ENCODE measurements at regions not wholly inside any gene's neighbourhood (a gene's known extent, or its start where the extent isn't known, plus 50 kb on each side); places are given as distances from the start of the nearest gene placed in this dataset.

DNA sequence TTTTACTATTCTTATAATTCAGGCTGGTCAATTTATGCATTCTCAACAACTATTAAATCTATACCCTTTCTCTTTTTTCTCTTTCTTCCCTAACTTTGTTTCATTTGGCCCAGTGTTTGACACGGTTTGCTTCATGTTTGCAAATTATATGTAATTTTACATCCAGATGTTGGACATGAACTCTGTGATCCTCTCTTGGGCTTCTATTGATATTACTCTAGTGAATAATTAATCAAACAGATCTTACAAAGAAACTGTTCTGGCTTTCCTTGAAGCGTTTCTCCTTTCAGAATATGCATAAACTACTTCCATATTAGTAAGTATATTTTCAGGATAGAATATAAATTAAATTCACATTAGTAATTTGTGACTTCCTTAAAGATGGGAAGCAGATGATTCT lies 225.1 kb upstream of the TMEFF2 start:
- no peak for TF ChIP-seq GMEB1 (CRISPR knock-in tag; IDR thresholded peaks at IDR 0.05; ENCODE audit: borderline replicate concordance)
- TF ChIP-seq ZNF501 (CRISPR knock-in tag; IDR thresholded peaks at IDR 0.05), result no peak
- TF ChIP-seq TBP (CRISPR knock-in tag; IDR thresholded peaks at IDR 0.05), result no peak
- TF ChIP-seq ZNF766 (CRISPR knock-in tag; IDR thresholded peaks at IDR 0.05; ENCODE audit: borderline replicate concordance), result no peak
- no peak for TF ChIP-seq ATRX (CRISPR knock-in tag; IDR thresholded peaks at IDR 0.05; ENCODE audit: borderline replicate concordance)
- no peak for TF ChIP-seq SMAD3 (CRISPR knock-in tag; IDR thresholded peaks at IDR 0.05)
- no peak for TF ChIP-seq SMARCE1 (IDR thresholded peaks at IDR 0.05; ENCODE audit: borderline replicate concordance)
- no peak for TF ChIP-seq USF2 (IDR thresholded peaks at IDR 0.05; ENCODE audit: low read depth, low read length)
- TF ChIP-seq USF2 (CRISPR knock-in tag; IDR thresholded peaks at IDR 0.05; ENCODE audit: borderline replicate concordance), result no peak
- no peak for TF ChIP-seq ZBTB8A (CRISPR knock-in tag; IDR thresholded peaks at IDR 0.05; ENCODE audit: borderline replicate concordance, low read depth)
- TF ChIP-seq, protein P1, sequence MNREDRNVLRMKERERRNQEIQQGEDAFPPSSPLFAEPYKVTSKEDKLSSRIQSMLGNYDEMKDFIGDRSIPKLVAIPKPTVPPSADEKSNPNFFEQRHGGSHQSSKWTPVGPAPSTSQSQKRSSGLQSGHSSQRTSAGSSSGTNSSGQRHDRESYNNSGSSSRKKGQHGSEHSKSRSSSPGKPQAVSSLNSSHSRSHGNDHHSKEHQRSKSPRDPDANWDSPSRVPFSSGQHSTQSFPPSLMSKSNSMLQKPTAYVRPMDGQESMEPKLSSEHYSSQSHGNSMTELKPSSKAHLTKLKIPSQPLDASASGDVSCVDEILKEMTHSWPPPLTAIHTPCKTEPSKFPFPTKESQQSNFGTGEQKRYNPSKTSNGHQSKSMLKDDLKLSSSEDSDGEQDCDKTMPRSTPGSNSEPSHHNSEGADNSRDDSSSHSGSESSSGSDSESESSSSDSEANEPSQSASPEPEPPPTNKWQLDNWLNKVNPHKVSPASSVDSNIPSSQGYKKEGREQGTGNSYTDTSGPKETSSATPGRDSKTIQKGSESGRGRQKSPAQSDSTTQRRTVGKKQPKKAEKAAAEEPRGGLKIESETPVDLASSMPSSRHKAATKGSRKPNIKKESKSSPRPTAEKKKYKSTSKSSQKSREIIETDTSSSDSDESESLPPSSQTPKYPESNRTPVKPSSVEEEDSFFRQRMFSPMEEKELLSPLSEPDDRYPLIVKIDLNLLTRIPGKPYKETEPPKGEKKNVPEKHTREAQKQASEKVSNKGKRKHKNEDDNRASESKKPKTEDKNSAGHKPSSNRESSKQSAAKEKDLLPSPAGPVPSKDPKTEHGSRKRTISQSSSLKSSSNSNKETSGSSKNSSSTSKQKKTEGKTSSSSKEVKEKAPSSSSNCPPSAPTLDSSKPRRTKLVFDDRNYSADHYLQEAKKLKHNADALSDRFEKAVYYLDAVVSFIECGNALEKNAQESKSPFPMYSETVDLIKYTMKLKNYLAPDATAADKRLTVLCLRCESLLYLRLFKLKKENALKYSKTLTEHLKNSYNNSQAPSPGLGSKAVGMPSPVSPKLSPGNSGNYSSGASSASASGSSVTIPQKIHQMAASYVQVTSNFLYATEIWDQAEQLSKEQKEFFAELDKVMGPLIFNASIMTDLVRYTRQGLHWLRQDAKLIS (CRISPR knock-in tag; IDR thresholded peaks at IDR 0.05), result no peak
- no peak for TF ChIP-seq ZKSCAN1 (IDR thresholded peaks at IDR 0.05; ENCODE audit: low read length)
- no peak for TF ChIP-seq CC2D1A (CRISPR knock-in tag; IDR thresholded peaks at IDR 0.05)
- TF ChIP-seq ESRRA (CRISPR knock-in tag; IDR thresholded peaks at IDR 0.05; ENCODE audit: low read depth), result no peak
